Keratinocyte (primary cell): ENCODE measurements at regions not wholly inside any gene's neighbourhood (a gene's known extent, or its start where the extent isn't known, plus 50 kb on each side); places are given as distances from the start of the nearest gene placed in this dataset.

ENCODE experiments used
- DNase-seq: peaks from one replicate; pipeline ENCODE4 v3.0.0-alpha.2; 2011; ENCODE audit warnings: low read depth, missing footprints, low spot score
- FAIRE-seq: peaks from 2 replicates; lab custom pipeline; 2011; peaks lifted over from hg19 to GRCh38; lab: Jason Lieb, UNC
- H2AFZ ChIP-seq: 2 replicates; pipeline ENCODE4 v1.6.0; 2012; ENCODE audit warnings: low read length, control low read depth, inconsistent platforms; ENCODE audit not compliant: control insufficient read depth
- H3K27ac ChIP-seq: 2 replicates; pipeline ENCODE4 v1.5.1; 2011; ENCODE audit warnings: low read length; ENCODE audit not compliant: control insufficient read depth, insufficient read depth
- H3K27me3 ChIP-seq: 3 replicates; pipeline ENCODE4 v1.6.0; 2011; ENCODE audit warnings: low read length; ENCODE audit not compliant: control insufficient read depth, insufficient read depth; ENCODE audit errors: extremely low read depth
- H3K36me3 ChIP-seq, 2 experiments: 2 replicates in 1 of 2; 3 replicates in 1 of 2; pipeline ENCODE4 v1.5.1; 2011; ENCODE audit warnings: low read length in 2 of 2, mild to moderate bottlenecking in 1 of 2; ENCODE audit not compliant: control insufficient read depth in 2 of 2, insufficient read depth in 2 of 2; ENCODE audit errors: extremely low read depth in 1 of 2
- H3K4me1 ChIP-seq: 3 replicates; pipeline ENCODE4 v1.5.1; 2011; ENCODE audit warnings: low read length; ENCODE audit not compliant: control insufficient read depth, insufficient read depth; ENCODE audit errors: extremely low read depth
- H3K4me2 ChIP-seq: 3 replicates; pipeline ENCODE4 v1.6.0; 2011; ENCODE audit warnings: low read depth, low read length; ENCODE audit not compliant: control insufficient read depth, insufficient read depth; ENCODE audit errors: extremely low read depth
- H3K4me3 ChIP-seq, 3 experiments: fragments of 200-600 bp in 1 of 3; sonication (generic) in 1 of 3; 2 replicates in 2 of 3; 3 replicates in 1 of 3; pipeline ENCODE4 v1.5.1; 2011 to 2016; ENCODE audit warnings: low read length in 3 of 3, mild to moderate bottlenecking in 3 of 3, control low read depth in 2 of 3, inconsistent platforms in 1 of 3, low read depth in 1 of 3, mixed read lengths in 1 of 3, mixed run types in 1 of 3, moderate library complexity in 1 of 3; ENCODE audit not compliant: control insufficient read depth in 2 of 3, insufficient read depth in 2 of 3; ENCODE audit errors: extremely low read depth in 1 of 3
- H3K79me2 ChIP-seq: 2 replicates; pipeline ENCODE4 v1.6.0; 2012; ENCODE audit warnings: low read length; ENCODE audit not compliant: control insufficient read depth, insufficient read depth
- H3K9ac ChIP-seq: 3 replicates; pipeline ENCODE4 v1.6.0; 2011; ENCODE audit warnings: low read length; ENCODE audit not compliant: control insufficient read depth, insufficient read depth; ENCODE audit errors: extremely low read depth
- H3K9me1 ChIP-seq: 3 replicates; pipeline ENCODE4 v1.6.0; 2011; ENCODE audit warnings: low read length; ENCODE audit not compliant: control insufficient read depth, insufficient read depth; ENCODE audit errors: extremely low read depth
- H3K9me3 ChIP-seq: 2 replicates; pipeline ENCODE4 v1.5.1; 2012; ENCODE audit warnings: low read depth, low read length; ENCODE audit not compliant: control insufficient read depth
- H4K20me1 ChIP-seq: 3 replicates; pipeline ENCODE4 v1.6.0; 2011; ENCODE audit warnings: low read length; ENCODE audit not compliant: control insufficient read depth, insufficient read depth; ENCODE audit errors: extremely low read depth
- EZH2 ChIP-seq: IDR thresholded peaks from one replicate; pipeline ENCODE4 v1.6.1; 2012; ENCODE audit warnings: inconsistent platforms, mild to moderate bottlenecking, low read length, moderate library complexity
- dilution Hi-C: fragments of 300-500 bp; cut with MboI; formaldehyde crosslinking; loops from one replicate; pipeline ENCODE4 v1.7.0; 2020; ENCODE audit warnings: low sequenced_read_pairs; ENCODE audit not compliant: extremely low pct_ligation_motif_present
- TF ChIP-seq, protein P1 (sequence below), 3 experiments: IDR thresholded peaks in 1 of 3; conservative IDR thresholded peaks in 1 of 3; optimal IDR thresholded peaks in 1 of 3; 2 replicates in 2 of 3; 3 replicates in 1 of 3; pipeline versions ENCODE3 to v1.5.1; 2011; ENCODE audit warnings: low read length in 3 of 3, mild to moderate bottlenecking in 3 of 3, moderate library complexity in 2 of 3, control low read depth in 1 of 3, inconsistent platforms in 1 of 3; ENCODE audit not compliant: insufficient read depth in 2 of 3; ENCODE audit errors: extremely low read depth in 1 of 3

DNA sequence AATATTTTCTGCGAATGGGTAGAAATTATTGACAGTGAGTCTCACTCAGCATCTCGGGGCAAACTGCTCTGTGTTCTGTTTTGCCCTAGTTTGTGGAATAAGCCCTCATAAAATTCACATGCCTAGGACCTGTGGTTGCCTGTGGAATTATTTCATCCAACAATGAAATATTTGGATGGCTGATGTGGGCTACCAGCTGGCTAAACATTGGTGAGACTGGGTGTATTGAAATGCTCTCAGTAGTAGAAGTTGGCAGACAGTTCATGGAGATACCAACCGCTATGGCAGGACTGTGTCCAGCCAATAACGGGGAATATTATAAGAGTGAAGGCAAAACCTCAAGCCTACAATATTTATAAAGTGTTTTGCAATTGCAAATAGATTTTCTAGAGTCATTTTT lies 344.1 kb upstream of the RPS23 start:
- dilution Hi-C loops, result no loop called here
- no peak for DNase-seq
- no peak overlapping the region for H3K27ac ChIP-seq
- no peaks in the 10 kb centered on the region for H3K4me1 ChIP-seq
- no peak for FAIRE-seq
- no peak overlapping the region for H2AFZ ChIP-seq
- no peak overlapping the region for H3K9ac ChIP-seq
- no peaks in the 10 kb centered on the region for H3K27me3 ChIP-seq
- no peak overlapping the region for H3K4me3 ChIP-seq
- no peaks in the 10 kb centered on the region for H3K9me1 ChIP-seq
- H3K36me3 ChIP-seq, result no peaks in the 10 kb centered on the region
- no peaks in the 10 kb centered on the region for H4K20me1 ChIP-seq
- no peaks in the 10 kb centered on the region for H3K9me3 ChIP-seq
- H3K79me2 ChIP-seq, result no peaks in the 10 kb centered on the region
- no peak overlapping the region for H3K4me2 ChIP-seq
- TF ChIP-seq EZH2, result no peak
- TF ChIP-seq, protein P1, sequence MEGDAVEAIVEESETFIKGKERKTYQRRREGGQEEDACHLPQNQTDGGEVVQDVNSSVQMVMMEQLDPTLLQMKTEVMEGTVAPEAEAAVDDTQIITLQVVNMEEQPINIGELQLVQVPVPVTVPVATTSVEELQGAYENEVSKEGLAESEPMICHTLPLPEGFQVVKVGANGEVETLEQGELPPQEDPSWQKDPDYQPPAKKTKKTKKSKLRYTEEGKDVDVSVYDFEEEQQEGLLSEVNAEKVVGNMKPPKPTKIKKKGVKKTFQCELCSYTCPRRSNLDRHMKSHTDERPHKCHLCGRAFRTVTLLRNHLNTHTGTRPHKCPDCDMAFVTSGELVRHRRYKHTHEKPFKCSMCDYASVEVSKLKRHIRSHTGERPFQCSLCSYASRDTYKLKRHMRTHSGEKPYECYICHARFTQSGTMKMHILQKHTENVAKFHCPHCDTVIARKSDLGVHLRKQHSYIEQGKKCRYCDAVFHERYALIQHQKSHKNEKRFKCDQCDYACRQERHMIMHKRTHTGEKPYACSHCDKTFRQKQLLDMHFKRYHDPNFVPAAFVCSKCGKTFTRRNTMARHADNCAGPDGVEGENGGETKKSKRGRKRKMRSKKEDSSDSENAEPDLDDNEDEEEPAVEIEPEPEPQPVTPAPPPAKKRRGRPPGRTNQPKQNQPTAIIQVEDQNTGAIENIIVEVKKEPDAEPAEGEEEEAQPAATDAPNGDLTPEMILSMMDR (optimal IDR thresholded peaks at IDR 0.05 in 1 of 3, IDR thresholded peaks at IDR 0.05 in 1 of 3, conservative IDR thresholded peaks at IDR 0.05 in 1 of 3; ENCODE audit: extremely low read depth in 1 of 3, insufficient read depth in 2 of 3, low read length in 3 of 3), result no peak

DNA sequence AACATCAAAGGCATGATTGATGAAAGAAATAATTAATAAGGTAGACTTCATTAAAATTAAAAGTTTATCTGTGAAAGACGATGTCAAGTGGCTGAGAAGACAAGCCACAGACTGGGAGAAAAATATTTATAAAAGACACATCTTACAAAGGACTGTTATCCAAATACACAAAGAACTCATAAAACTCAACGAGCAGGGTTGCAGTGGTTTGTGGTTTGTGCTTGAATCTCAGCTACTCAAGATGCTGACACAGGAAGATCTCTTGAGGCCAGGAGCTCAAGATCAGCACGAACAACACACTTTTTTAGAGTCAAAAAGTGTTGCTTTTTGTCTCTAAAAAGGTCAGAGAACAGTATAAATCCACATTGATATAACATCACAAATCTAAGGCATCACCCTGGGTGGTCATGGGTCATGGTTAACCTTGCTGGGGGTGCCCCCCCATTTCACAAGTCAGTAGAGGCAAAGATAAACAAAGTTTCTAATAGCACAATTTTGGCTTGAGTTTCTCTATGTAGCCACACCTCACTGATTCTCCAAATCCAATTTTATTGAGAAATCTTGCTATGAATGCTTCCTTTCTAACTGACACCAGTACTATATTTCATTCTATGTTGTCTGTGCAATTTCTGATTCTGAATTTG lies 342.9 kb upstream of the RPS23 start:
- H3K36me3 ChIP-seq, result no peaks in the 10 kb centered on the region
- H3K9ac ChIP-seq, result no peak overlapping the region
- TF ChIP-seq, protein P1 (optimal IDR thresholded peaks at IDR 0.05 in 1 of 3, IDR thresholded peaks at IDR 0.05 in 1 of 3, conservative IDR thresholded peaks at IDR 0.05 in 1 of 3; ENCODE audit: extremely low read depth in 1 of 3, insufficient read depth in 2 of 3, low read length in 3 of 3), result no peak
- TF ChIP-seq EZH2, result no peak
- H2AFZ ChIP-seq, result no peak overlapping the region
- H3K9me1 ChIP-seq, result no peaks in the 10 kb centered on the region
- H3K4me2 ChIP-seq, result no peak overlapping the region
- no peak for DNase-seq
- no peak overlapping the region for H3K4me3 ChIP-seq
- H3K9me3 ChIP-seq, result no peaks in the 10 kb centered on the region
- H3K27me3 ChIP-seq, result no peaks in the 10 kb centered on the region
- no peaks in the 10 kb centered on the region for H3K79me2 ChIP-seq
- no peak overlapping the region for H3K27ac ChIP-seq
- dilution Hi-C loops, result no loop called here
- no peaks in the 10 kb centered on the region for H3K4me1 ChIP-seq
- H4K20me1 ChIP-seq, result no peaks in the 10 kb centered on the region
- FAIRE-seq, result no peak
